Astrocyte (in vitro differentiated cells and primary cell): ENCODE measurements at regions not wholly inside any gene's neighbourhood (a gene's known extent, or its start where the extent isn't known, plus 50 kb on each side); places are given as distances from the start of the nearest gene placed in this dataset.

ENCODE experiments used
- DNase-seq: peaks from one replicate; pipeline ENCODE4 v3.0.0-alpha.2; 2010; ENCODE audit warnings: low read depth
- FAIRE-seq: peaks from 2 replicates; lab custom pipeline; 2011; peaks lifted over from hg19 to GRCh38; lab: Jason Lieb, UNC
- H2AFZ ChIP-seq: 2 replicates; pipeline ENCODE4 v1.6.0; 2012; ENCODE audit warnings: low read depth, low read length, inconsistent platforms
- H3K27ac ChIP-seq: 2 replicates; pipeline ENCODE4 v1.5.1; 2011; ENCODE audit warnings: low read depth, low read length, inconsistent platforms
- H3K27me3 ChIP-seq: 2 replicates; pipeline ENCODE4 v1.6.0; 2011; ENCODE audit warnings: low read length, inconsistent platforms; ENCODE audit not compliant: insufficient read depth
- H3K36me3 ChIP-seq: 2 replicates; pipeline ENCODE4 v1.5.1; 2011; ENCODE audit warnings: low read length, inconsistent platforms; ENCODE audit not compliant: insufficient read depth
- H3K4me1 ChIP-seq: 2 replicates; pipeline ENCODE4 v1.5.1; 2011; ENCODE audit warnings: low read length, inconsistent platforms; ENCODE audit not compliant: insufficient read depth
- H3K4me2 ChIP-seq: 2 replicates; pipeline ENCODE4 v1.6.0; 2012; ENCODE audit warnings: low read length, inconsistent platforms
- H3K4me3 ChIP-seq: 2 replicates; pipeline ENCODE4 v1.5.1; 2011; ENCODE audit warnings: low read depth, mild to moderate bottlenecking, low read length, inconsistent platforms; ENCODE audit not compliant: insufficient read depth
- H3K79me2 ChIP-seq: 2 replicates; pipeline ENCODE4 v1.6.0; 2012; ENCODE audit warnings: mild to moderate bottlenecking, low read length, inconsistent platforms; ENCODE audit not compliant: insufficient read depth
- H3K9ac ChIP-seq: 2 replicates; pipeline ENCODE4 v1.6.0; 2012; ENCODE audit warnings: mild to moderate bottlenecking, low read length, inconsistent platforms
- H3K9me3 ChIP-seq: 2 replicates; pipeline ENCODE4 v1.5.1; 2012; ENCODE audit warnings: low read depth, mild to moderate bottlenecking, low read length, inconsistent platforms; ENCODE audit not compliant: insufficient read depth
- H4K20me1 ChIP-seq: 2 replicates; pipeline ENCODE4 v1.6.0; 2012; ENCODE audit warnings: low read length, inconsistent platforms; ENCODE audit not compliant: insufficient read depth
- H3K27ac Mint-ChIP-seq: one replicate; pipeline ENCODE4 v1.8.0; 2021; ENCODE audit warnings: mild to moderate bottlenecking, mixed read lengths; ENCODE audit not compliant: unreplicated experiment
- H3K27me3 Mint-ChIP-seq: one replicate; pipeline ENCODE4 v1.8.0; 2021; ENCODE audit warnings: low read depth, mixed read lengths; ENCODE audit not compliant: unreplicated experiment
- H3K36me3 Mint-ChIP-seq: one replicate; pipeline ENCODE4 v1.8.0; 2021; ENCODE audit warnings: low read depth, mixed read lengths; ENCODE audit not compliant: unreplicated experiment
- H3K4me1 Mint-ChIP-seq: one replicate; pipeline ENCODE4 v1.8.0; 2021; ENCODE audit warnings: low read depth, mixed read lengths; ENCODE audit not compliant: unreplicated experiment
- H3K4me3 Mint-ChIP-seq: one replicate; pipeline ENCODE4 v1.8.0; 2021; ENCODE audit warnings: mild to moderate bottlenecking, moderate library complexity, mixed read lengths; ENCODE audit not compliant: unreplicated experiment
- H3K9me3 Mint-ChIP-seq: one replicate; pipeline ENCODE4 v1.8.0; 2021; ENCODE audit warnings: mild to moderate bottlenecking, mixed read lengths; ENCODE audit not compliant: unreplicated experiment
- EZH2 ChIP-seq: IDR thresholded peaks from 2 replicates; pipeline ENCODE4 v1.6.1; 2012; ENCODE audit warnings: mild to moderate bottlenecking, low read length, inconsistent platforms; ENCODE audit not compliant: insufficient read depth
- TF ChIP-seq, protein P1 (sequence below): IDR thresholded peaks from 2 replicates; pipeline ENCODE4 v1.5.1; 2011; ENCODE audit warnings: low read depth, mild to moderate bottlenecking, inconsistent platforms, low read length, moderate library complexity; ENCODE audit not compliant: insufficient read depth

DNA sequence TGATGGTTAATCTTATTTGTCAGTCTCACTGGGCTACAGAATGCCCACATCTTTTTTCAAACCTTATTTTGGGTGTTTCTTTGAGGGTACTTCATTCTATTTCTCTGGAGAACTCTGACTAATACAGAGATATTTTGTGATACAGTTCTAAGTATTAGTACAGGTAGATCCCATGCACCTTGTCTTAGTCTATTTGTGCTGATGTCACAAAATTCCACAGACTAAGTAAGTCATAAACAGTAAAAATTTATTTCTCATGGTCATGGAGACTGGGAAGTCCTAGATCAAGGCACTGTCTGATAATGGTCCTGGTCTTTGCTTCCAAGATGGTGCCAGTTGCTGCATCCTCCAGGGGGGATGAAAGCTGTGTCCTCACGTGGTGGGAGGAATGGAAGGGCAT is 68.6 kb upstream of the EPHA4 start:
- H3K9me3 Mint-ChIP-seq: peaks cover 2% of the 10 kb centered on the region
- H3K9me3 ChIP-seq: peaks cover 4% of the 10 kb centered on the region
- TF ChIP-seq EZH2: no peak
- TF ChIP-seq, protein P1, sequence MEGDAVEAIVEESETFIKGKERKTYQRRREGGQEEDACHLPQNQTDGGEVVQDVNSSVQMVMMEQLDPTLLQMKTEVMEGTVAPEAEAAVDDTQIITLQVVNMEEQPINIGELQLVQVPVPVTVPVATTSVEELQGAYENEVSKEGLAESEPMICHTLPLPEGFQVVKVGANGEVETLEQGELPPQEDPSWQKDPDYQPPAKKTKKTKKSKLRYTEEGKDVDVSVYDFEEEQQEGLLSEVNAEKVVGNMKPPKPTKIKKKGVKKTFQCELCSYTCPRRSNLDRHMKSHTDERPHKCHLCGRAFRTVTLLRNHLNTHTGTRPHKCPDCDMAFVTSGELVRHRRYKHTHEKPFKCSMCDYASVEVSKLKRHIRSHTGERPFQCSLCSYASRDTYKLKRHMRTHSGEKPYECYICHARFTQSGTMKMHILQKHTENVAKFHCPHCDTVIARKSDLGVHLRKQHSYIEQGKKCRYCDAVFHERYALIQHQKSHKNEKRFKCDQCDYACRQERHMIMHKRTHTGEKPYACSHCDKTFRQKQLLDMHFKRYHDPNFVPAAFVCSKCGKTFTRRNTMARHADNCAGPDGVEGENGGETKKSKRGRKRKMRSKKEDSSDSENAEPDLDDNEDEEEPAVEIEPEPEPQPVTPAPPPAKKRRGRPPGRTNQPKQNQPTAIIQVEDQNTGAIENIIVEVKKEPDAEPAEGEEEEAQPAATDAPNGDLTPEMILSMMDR: no peak
- H3K27me3 Mint-ChIP-seq: no peaks in the 10 kb centered on the region
- H3K36me3 Mint-ChIP-seq: no peaks in the 10 kb centered on the region
- FAIRE-seq (no peak), DNase-seq (no peak)
- no peak overlapping the region for H3K27ac ChIP-seq
- no peaks in the 10 kb centered on the region for H3K36me3 ChIP-seq
- no peak overlapping the region for H2AFZ ChIP-seq
- H3K79me2 ChIP-seq: no peaks in the 10 kb centered on the region
- H3K4me1 ChIP-seq: no peaks in the 10 kb centered on the region
- no peak overlapping the region for H3K27ac Mint-ChIP-seq
- H4K20me1 ChIP-seq: no peaks in the 10 kb centered on the region
- no peak overlapping the region for H3K4me3 Mint-ChIP-seq
- no peaks in the 10 kb centered on the region for H3K27me3 ChIP-seq
- H3K4me3 ChIP-seq: no peak overlapping the region
- H3K4me1 Mint-ChIP-seq: no peaks in the 10 kb centered on the region
- no peak overlapping the region for H3K4me2 ChIP-seq
- no peak overlapping the region for H3K9ac ChIP-seq

DNA sequence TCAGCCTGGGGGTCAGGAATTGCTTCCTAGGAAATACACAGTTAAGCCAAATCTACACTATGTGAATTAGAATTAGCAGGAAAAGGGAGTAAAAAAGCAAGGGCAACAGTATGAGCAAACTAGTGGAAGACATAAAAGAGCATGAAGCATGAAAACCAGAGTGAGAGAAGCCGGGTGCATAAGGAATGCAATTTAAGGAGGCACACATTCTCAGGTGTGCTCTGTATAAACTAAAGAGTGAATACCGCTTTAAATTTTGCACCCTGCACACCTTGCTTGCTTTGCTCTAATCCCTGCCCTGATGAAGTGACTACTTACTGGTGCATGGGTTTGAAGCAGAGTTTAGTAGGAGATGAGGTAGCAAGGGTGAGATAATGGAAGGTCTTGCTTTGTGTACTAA is 65.7 kb upstream of the EPHA4 start:
- no peaks in the 10 kb centered on the region for H3K4me1 Mint-ChIP-seq
- Histone ChIP-seq H3K4me1 (no peaks in the 10 kb centered on the region), H2AFZ (no peak overlapping the region), H3K4me2 (no peak overlapping the region), H3K9ac (no peak overlapping the region), H3K36me3 (no peaks in the 10 kb centered on the region), H3K9me3 (no peaks in the 10 kb centered on the region), H3K27ac (no peak overlapping the region), H4K20me1 (no peaks in the 10 kb centered on the region), H3K27me3 (no peaks in the 10 kb centered on the region), H3K79me2 (no peaks in the 10 kb centered on the region), H3K4me3 (no peak overlapping the region)
- H3K27ac Mint-ChIP-seq: no peak overlapping the region
- H3K36me3 Mint-ChIP-seq: no peaks in the 10 kb centered on the region
- H3K27me3 Mint-ChIP-seq: no peaks in the 10 kb centered on the region
- DNase-seq (no peak), FAIRE-seq (no peak)
- no peak overlapping the region for H3K4me3 Mint-ChIP-seq
- TF ChIP-seq, protein P1: no peak
- no peak for TF ChIP-seq EZH2
- no peaks in the 10 kb centered on the region for H3K9me3 Mint-ChIP-seq

DNA sequence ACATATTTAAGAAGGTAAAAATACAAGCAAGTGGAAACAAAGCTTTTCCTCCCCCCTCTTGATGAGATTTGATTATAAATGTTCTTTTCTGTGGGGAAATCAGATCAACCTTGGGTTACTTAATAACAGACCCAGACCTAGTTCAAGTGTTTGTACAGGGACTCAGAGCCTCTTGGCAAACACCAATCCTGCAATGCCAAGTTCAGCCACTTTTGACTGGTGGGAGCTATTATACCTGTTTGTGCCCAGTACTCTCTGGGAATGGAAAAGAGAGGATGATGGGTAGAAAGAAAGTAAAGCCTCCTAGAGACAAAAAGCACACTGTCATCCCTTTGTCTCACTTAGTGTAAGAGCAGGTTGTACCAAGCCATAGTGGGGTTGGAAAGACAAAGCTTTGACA is 63.8 kb upstream of the EPHA4 start:
- H3K4me1 Mint-ChIP-seq: no peaks in the 10 kb centered on the region
- FAIRE-seq (no peak), DNase-seq (no peak)
- no peak overlapping the region for H3K4me2 ChIP-seq
- H3K36me3 Mint-ChIP-seq: no peaks in the 10 kb centered on the region
- H2AFZ ChIP-seq: no peak overlapping the region
- H3K4me1 ChIP-seq: no peaks in the 10 kb centered on the region
- no peak for TF ChIP-seq EZH2
- TF ChIP-seq, protein P1: no peak
- no peaks in the 10 kb centered on the region for H3K36me3 ChIP-seq
- no peaks in the 10 kb centered on the region for H4K20me1 ChIP-seq
- H3K4me3 Mint-ChIP-seq: no peak overlapping the region
- H3K9me3 ChIP-seq: no peaks in the 10 kb centered on the region
- no peaks in the 10 kb centered on the region for H3K27me3 Mint-ChIP-seq
- no peaks in the 10 kb centered on the region for H3K9me3 Mint-ChIP-seq
- H3K27ac Mint-ChIP-seq: no peak overlapping the region
- no peak overlapping the region for H3K9ac ChIP-seq
- H3K79me2 ChIP-seq: no peaks in the 10 kb centered on the region
- no peaks in the 10 kb centered on the region for H3K27me3 ChIP-seq
- no peak overlapping the region for H3K4me3 ChIP-seq
- H3K27ac ChIP-seq: no peak overlapping the region
